ENCODE measurements at regions not wholly inside any gene's neighbourhood (a gene's known extent, or its start where the extent isn't known, plus 50 kb on each side); places are given as distances from the start of the nearest gene placed in this dataset.

GRCh38 chrX:39760930-39761329 is 336.8 kb downstream of the BCOR start:
- TF ChIP-seq CTCF (IDR thresholded peaks at IDR 0.05) = no peak
- ATAC-seq = no peak
- no peaks in the 10 kb centered on the region for H3K36me3 ChIP-seq (ENCODE audit: control insufficient read depth, insufficient read depth, low read length)
- Mint-ChIP-seq H3K27me3 (ENCODE audit: low read depth in 2 of 2) (no peaks in the 10 kb centered on the region), H3K4me3 (no peak overlapping the region), H3K4me1 (no peaks in the 10 kb centered on the region), H3K9me3 (no peaks in the 10 kb centered on the region), H3K27ac (no peak overlapping the region), H3K36me3 (no peaks in the 10 kb centered on the region)
- H3K4me1 ChIP-seq (ENCODE audit: control insufficient read depth, insufficient read depth, low read length) = peaks cover 2% of the 10 kb centered on the region
- intact Hi-C loops (cut with micrococcal nuclease) = no loop called here
- H3K27ac ChIP-seq (ENCODE audit: low read length) = no peak overlapping the region
- no peak overlapping the region for H3K4me3 ChIP-seq (ENCODE audit: low read length)
- H3K27me3 ChIP-seq (ENCODE audit: control insufficient read depth, insufficient read depth, low read length) = no peaks in the 10 kb centered on the region
- H3K9me3 ChIP-seq (ENCODE audit: control insufficient read depth, insufficient read depth, low read length) = no peaks in the 10 kb centered on the region
- no peak for DNase-seq
- WGBS (ENCODE audit: insufficient coverage) = 60% methylated on average over 2 of the region's 3 CpGs

GRCh38 chrX:39762266-39762841 is 335.4 kb downstream of the BCOR start:
- TF ChIP-seq CTCF (IDR thresholded peaks at IDR 0.05) = no peak
- Mint-ChIP-seq H3K9me3 (no peaks in the 10 kb centered on the region), H3K4me1 (no peaks in the 10 kb centered on the region), H3K27me3 (ENCODE audit: low read depth in 2 of 2) (no peaks in the 10 kb centered on the region), H3K36me3 (no peaks in the 10 kb centered on the region), H3K4me3 (no peak overlapping the region), H3K27ac (no peak overlapping the region)
- ATAC-seq (no peak), DNase-seq (no peak)
- H3K4me3 ChIP-seq (ENCODE audit: low read length) = no peak overlapping the region
- no peaks in the 10 kb centered on the region for H3K27me3 ChIP-seq (ENCODE audit: control insufficient read depth, insufficient read depth, low read length)
- no peak overlapping the region for H3K27ac ChIP-seq (ENCODE audit: low read length)
- H3K36me3 ChIP-seq (ENCODE audit: control insufficient read depth, insufficient read depth, low read length) = no peaks in the 10 kb centered on the region
- intact Hi-C loops (cut with micrococcal nuclease) = no loop called here
- H3K4me1 ChIP-seq (ENCODE audit: control insufficient read depth, insufficient read depth, low read length) = peaks cover 10% of the 10 kb centered on the region
- H3K9me3 ChIP-seq (ENCODE audit: control insufficient read depth, insufficient read depth, low read length) = no peaks in the 10 kb centered on the region
- WGBS (ENCODE audit: insufficient coverage) = 90% methylated on average over 2 of the region's 5 CpGs

GRCh38 chrX:39764441-39764914 is 333.3 kb downstream of the BCOR start:
- TF ChIP-seq CTCF (IDR thresholded peaks at IDR 0.05) = no peak
- ATAC-seq = no peak
- no peaks in the 10 kb centered on the region for H3K36me3 ChIP-seq (ENCODE audit: control insufficient read depth, insufficient read depth, low read length)
- H3K9me3 ChIP-seq (ENCODE audit: control insufficient read depth, insufficient read depth, low read length) = no peaks in the 10 kb centered on the region
- intact Hi-C loops (cut with micrococcal nuclease) = no loop called here
- no peak for DNase-seq
- WGBS (ENCODE audit: insufficient coverage) = 82% methylated on average over 9 of the region's 10 CpGs
- no peaks in the 10 kb centered on the region for H3K27me3 ChIP-seq (ENCODE audit: control insufficient read depth, insufficient read depth, low read length)
- no peak overlapping the region for H3K4me3 ChIP-seq (ENCODE audit: low read length)
- no peak overlapping the region for H3K27ac Mint-ChIP-seq
- H3K9me3 Mint-ChIP-seq = no peaks in the 10 kb centered on the region
- H3K27ac ChIP-seq (ENCODE audit: low read length) = no peak overlapping the region
- H3K27me3 Mint-ChIP-seq (ENCODE audit: low read depth in 2 of 2) = no peaks in the 10 kb centered on the region
- H3K36me3 Mint-ChIP-seq = no peaks in the 10 kb centered on the region
- H3K4me1 Mint-ChIP-seq = no peaks in the 10 kb centered on the region
- H3K4me1 ChIP-seq (ENCODE audit: control insufficient read depth, insufficient read depth, low read length) = peaks cover 10% of the 10 kb centered on the region
- no peak overlapping the region for H3K4me3 Mint-ChIP-seq

- Mint-ChIP-seq H3K27me3 (ENCODE audit: low read depth in 2 of 2) (no peaks in the 10 kb centered on the region), H3K4me1 (no peaks in the 10 kb centered on the region), H3K36me3 (no peaks in the 10 kb centered on the region), H3K9me3 (no peaks in the 10 kb centered on the region), H3K4me3 (no peak overlapping the region), H3K27ac (no peak overlapping the region)
- DNase-seq (no peak), ATAC-seq (no peak)
- no peak for TF ChIP-seq CTCF (IDR thresholded peaks at IDR 0.05)
- Histone ChIP-seq H3K9me3 (ENCODE audit: control insufficient read depth, insufficient read depth, low read length) (no peaks in the 10 kb centered on the region), H3K27me3 (ENCODE audit: control insufficient read depth, insufficient read depth, low read length) (no peaks in the 10 kb centered on the region), H3K36me3 (ENCODE audit: control insufficient read depth, insufficient read depth, low read length) (no peaks in the 10 kb centered on the region), H3K4me1 (ENCODE audit: control insufficient read depth, insufficient read depth, low read length) (peaks cover 10% of the 10 kb centered on the region), H3K4me3 (ENCODE audit: low read length) (no peak overlapping the region), H3K27ac (ENCODE audit: low read length) (no peak overlapping the region)
- intact Hi-C loops (cut with micrococcal nuclease) = no loop called here
- 82% methylated on average over 7 of the region's 7 CpGs for WGBS (ENCODE audit: insufficient coverage)
Measured at GRCh38 chrX:39765327-39765726, 332.4 kb downstream of the BCOR start.

Data from natural killer cell (primary cell).